C4-2B (cell line): ENCODE measurements at regions not wholly inside any gene's neighbourhood (a gene's known extent, or its start where the extent isn't known, plus 50 kb on each side); places are given as distances from the start of the nearest gene placed in this dataset.
"Not testable (repeated sequence)": the region's sequence is repeated elsewhere in the genome, so short reads cannot be mapped to it uniquely, and the experiment has no call there.

Experiments used
- H3K27ac ChIP-seq: fragments of 450-650 bp; 2 replicates; pipeline ENCODE4 v1.5.1; 2017
- CTCF ChIP-seq: fragments of 450-650 bp; conservative IDR thresholded peaks from 2 replicates; pipeline ENCODE4 v1.5.1; 2017; ENCODE audit warnings: mild to moderate bottlenecking
- ZFX ChIP-seq: fragments of 450-650 bp; IDR thresholded peaks from 2 replicates; pipeline ENCODE4 v1.6.1; 2017

- H3K27ac ChIP-seq = no peak overlapping the region
- TF ChIP-seq ZFX (no peak), CTCF (no peak)
Measured at GRCh38 chr2:89811295-89811694, 1119.8 kb downstream of the RPIA start.

- H3K27ac ChIP-seq = not testable (repeated sequence)
Measured at GRCh38 chr2:89811910-89812309, 1120.4 kb downstream of the RPIA start.

- not testable (repeated sequence) for H3K27ac ChIP-seq
Measured at GRCh38 chr2:89814359-89814758, 1122.9 kb downstream of the RPIA start.

- no peak overlapping the region for H3K27ac ChIP-seq
- no peak for TF ChIP-seq CTCF
Measured at GRCh38 chr2:89818873-89819272, 1127.4 kb downstream of the RPIA start.

GRCh38 chr2:89819809-89820208 lies 1128.3 kb downstream of the RPIA start:
- no peak overlapping the region for H3K27ac ChIP-seq
- TF ChIP-seq ZFX (no peak), CTCF (no peak)

DNA sequence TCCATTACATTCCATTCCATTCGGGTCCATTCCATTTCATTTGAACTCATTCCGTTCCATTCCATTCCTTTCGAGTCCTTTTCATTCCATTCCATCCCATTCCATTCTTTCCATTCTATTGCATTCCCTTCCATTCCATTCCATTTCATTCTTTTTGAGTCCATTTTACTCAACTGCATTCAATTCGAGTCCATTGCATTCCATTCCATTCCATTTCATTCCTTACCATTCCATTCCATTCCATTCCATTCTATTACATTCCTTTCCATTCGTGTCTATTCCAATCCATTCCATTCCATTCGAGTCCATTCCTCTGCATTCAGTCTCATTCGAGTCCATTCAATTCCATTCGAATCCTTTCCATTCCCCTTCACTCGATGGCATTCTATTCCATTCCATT lies 1128.8 kb downstream of the RPIA start:
- TF ChIP-seq ZFX = no peak
- no peak for TF ChIP-seq CTCF
- H3K27ac ChIP-seq = no peak overlapping the region

GRCh38 chr2:89821455-89821945 lies 1130.0 kb downstream of the RPIA start:
- H3K27ac ChIP-seq = no peak overlapping the region
- TF ChIP-seq CTCF = no peak
- TF ChIP-seq ZFX = no peak

- not testable (repeated sequence) for H3K27ac ChIP-seq
Measured at GRCh38 chr2:89822342-89822741, 1130.9 kb downstream of the RPIA start.

- H3K27ac ChIP-seq = no peak overlapping the region
- TF ChIP-seq ZFX (no peak), CTCF (no peak)
Measured at GRCh38 chr2:89823556-89823955, 1132.1 kb downstream of the RPIA start.
